ENCODE measurements at regions not wholly inside any gene's neighbourhood (a gene's known extent, or its start where the extent isn't known, plus 50 kb on each side); places are given as distances from the start of the nearest gene placed in this dataset.

DNA sequence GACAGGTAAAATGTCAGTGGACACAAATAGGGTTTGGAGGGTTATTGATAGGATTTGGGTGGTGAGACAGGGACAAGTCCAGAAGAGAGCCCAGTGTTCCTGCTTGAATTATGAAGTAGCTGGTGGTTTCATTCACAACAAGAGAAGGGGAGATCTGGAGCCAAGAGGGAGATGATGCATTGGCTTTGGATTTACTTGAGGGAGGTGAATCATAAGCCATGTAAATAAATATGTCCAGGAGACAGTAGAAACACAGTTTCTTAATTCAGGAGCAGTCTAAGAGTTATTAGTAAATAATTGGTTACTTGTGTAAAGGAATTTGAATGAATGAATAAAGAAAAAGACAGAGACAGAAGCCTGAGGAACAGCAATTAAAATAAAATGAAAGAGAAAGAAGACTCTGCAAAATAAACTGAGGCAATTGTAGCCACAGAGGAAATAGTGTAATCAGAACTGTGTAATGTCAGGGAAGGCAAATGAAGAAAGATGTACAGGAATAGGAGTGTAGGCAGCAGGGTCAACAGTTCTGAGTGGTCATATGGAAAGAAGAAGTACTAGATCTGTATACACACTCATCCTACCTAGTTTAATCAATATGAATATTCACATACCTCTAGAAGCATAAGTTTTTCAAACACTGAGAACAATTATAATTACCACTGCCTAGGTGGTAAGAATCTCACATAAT, 50.2 kb upstream of the CXCL8 start:
- TF ChIP-seq, protein P1, sequence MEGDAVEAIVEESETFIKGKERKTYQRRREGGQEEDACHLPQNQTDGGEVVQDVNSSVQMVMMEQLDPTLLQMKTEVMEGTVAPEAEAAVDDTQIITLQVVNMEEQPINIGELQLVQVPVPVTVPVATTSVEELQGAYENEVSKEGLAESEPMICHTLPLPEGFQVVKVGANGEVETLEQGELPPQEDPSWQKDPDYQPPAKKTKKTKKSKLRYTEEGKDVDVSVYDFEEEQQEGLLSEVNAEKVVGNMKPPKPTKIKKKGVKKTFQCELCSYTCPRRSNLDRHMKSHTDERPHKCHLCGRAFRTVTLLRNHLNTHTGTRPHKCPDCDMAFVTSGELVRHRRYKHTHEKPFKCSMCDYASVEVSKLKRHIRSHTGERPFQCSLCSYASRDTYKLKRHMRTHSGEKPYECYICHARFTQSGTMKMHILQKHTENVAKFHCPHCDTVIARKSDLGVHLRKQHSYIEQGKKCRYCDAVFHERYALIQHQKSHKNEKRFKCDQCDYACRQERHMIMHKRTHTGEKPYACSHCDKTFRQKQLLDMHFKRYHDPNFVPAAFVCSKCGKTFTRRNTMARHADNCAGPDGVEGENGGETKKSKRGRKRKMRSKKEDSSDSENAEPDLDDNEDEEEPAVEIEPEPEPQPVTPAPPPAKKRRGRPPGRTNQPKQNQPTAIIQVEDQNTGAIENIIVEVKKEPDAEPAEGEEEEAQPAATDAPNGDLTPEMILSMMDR (IDR thresholded peaks at IDR 0.05; ENCODE audit: low read length), result no peak
- TF ChIP-seq EZH2 (optimal IDR thresholded peaks at IDR 0.05; ENCODE audit: low read depth, low read length) (no peak), EZH2phosphoT487 (IDR thresholded peaks at IDR 0.05; ENCODE audit: low read length) (no peak)
